ENCODE measurements at regions not wholly inside any gene's neighbourhood (a gene's known extent, or its start where the extent isn't known, plus 50 kb on each side); places are given as distances from the start of the nearest gene placed in this dataset.

DNA sequence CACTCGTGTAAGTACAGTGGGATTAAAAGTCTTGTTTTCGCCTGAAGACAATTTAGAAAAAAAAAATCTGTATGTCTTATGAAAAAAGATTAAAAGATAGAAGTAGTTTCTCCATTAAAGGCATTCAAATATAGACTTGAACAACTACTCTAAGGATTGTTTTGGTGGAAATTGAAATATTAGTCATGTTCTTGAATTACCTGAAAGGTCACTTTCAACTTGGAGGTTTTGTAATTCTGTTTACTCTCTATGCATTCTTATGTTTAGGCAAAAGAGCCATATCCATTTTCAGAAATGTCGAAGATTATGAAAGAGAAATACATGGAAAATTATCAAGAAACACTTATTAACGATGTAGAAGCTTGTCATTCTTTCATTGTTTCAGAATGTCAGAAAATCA is 373.7 kb downstream of the ARL4A start:
- ATAC-seq (no peak), DNase-seq (ENCODE audit: low read depth, low spot score) (no peak)
- Histone ChIP-seq H3K36me3 (ENCODE audit: control insufficient read depth in 1 of 2, insufficient read depth in 2 of 2, low read length in 2 of 2) (no peaks in the 10 kb centered on the region), H3K4me3 (replicated peaks in 1 of 2; ENCODE audit: low read depth in 1 of 2, low read length in 2 of 2) (no peak overlapping the region), H3K79me2 (ENCODE audit: insufficient read depth, low read length) (no peaks in the 10 kb centered on the region), H3K9me2 (ENCODE audit: insufficient read depth) (no peaks in the 10 kb centered on the region), H3K9me3 (ENCODE audit: control insufficient read depth in 1 of 2, insufficient read depth in 1 of 2, low read depth in 1 of 2, low read length in 2 of 2) (no peaks in the 10 kb centered on the region), H3K27ac (ENCODE audit: low read depth, low read length) (no peak overlapping the region), H2AFZ (ENCODE audit: low read depth, low read length, poor library complexity, severe bottlenecking) (no peak overlapping the region), H4K20me1 (ENCODE audit: insufficient read depth) (no peaks in the 10 kb centered on the region), H3K4me2 (ENCODE audit: low read length) (no peak overlapping the region), H3K27me3 (ENCODE audit: insufficient read depth, low read length) (no peaks in the 10 kb centered on the region), H3K4me1 (ENCODE audit: control insufficient read depth in 1 of 2, insufficient read depth in 2 of 2, low read length in 2 of 2) (peaks cover 0 to 6% of the 10 kb centered on the region in 2 experiments; a peak in 1 of 4 replicates), H3K9ac (ENCODE audit: low read length) (no peak overlapping the region)
- ChIA-PET POLR2A (no interaction called here), RAD21 (ENCODE audit: low non-redundant PET in 1 of 2, low total read pairs in 2 of 2, uncharacterized antibody in 2 of 2, unreplicated experiment in 2 of 2) (no interaction called here), CTCF (no interaction called here)
- no TSS peak for BruUV-seq (replicated peaks)
- TF ChIP-seq EGR1 (IDR thresholded peaks at IDR 0.05; ENCODE audit: low read depth): no peak
- no peak for TF ChIP-seq SIN3A (IDR thresholded peaks at IDR 0.05; ENCODE audit: low read depth)
- TF ChIP-seq, protein P1, sequence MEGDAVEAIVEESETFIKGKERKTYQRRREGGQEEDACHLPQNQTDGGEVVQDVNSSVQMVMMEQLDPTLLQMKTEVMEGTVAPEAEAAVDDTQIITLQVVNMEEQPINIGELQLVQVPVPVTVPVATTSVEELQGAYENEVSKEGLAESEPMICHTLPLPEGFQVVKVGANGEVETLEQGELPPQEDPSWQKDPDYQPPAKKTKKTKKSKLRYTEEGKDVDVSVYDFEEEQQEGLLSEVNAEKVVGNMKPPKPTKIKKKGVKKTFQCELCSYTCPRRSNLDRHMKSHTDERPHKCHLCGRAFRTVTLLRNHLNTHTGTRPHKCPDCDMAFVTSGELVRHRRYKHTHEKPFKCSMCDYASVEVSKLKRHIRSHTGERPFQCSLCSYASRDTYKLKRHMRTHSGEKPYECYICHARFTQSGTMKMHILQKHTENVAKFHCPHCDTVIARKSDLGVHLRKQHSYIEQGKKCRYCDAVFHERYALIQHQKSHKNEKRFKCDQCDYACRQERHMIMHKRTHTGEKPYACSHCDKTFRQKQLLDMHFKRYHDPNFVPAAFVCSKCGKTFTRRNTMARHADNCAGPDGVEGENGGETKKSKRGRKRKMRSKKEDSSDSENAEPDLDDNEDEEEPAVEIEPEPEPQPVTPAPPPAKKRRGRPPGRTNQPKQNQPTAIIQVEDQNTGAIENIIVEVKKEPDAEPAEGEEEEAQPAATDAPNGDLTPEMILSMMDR (IDR thresholded peaks at IDR 0.05 in 2 of 3, conservative IDR thresholded peaks at IDR 0.05 in 1 of 3; ENCODE audit: borderline replicate concordance in 1 of 3, insufficient read depth in 1 of 3, low read depth in 2 of 3, low read length in 2 of 3): no peak
- TF ChIP-seq CBX3 (IDR thresholded peaks at IDR 0.05; ENCODE audit: low read depth): no peak
- no peak for TF ChIP-seq SP1 (IDR thresholded peaks at IDR 0.05; ENCODE audit: low read depth)
- TF ChIP-seq JUND (IDR thresholded peaks at IDR 0.05): no peak
- TF ChIP-seq, protein P2, sequence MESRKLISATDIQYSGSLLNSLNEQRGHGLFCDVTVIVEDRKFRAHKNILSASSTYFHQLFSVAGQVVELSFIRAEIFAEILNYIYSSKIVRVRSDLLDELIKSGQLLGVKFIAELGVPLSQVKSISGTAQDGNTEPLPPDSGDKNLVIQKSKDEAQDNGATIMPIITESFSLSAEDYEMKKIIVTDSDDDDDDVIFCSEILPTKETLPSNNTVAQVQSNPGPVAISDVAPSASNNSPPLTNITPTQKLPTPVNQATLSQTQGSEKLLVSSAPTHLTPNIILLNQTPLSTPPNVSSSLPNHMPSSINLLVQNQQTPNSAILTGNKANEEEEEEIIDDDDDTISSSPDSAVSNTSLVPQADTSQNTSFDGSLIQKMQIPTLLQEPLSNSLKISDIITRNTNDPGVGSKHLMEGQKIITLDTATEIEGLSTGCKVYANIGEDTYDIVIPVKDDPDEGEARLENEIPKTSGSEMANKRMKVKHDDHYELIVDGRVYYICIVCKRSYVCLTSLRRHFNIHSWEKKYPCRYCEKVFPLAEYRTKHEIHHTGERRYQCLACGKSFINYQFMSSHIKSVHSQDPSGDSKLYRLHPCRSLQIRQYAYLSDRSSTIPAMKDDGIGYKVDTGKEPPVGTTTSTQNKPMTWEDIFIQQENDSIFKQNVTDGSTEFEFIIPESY (IDR thresholded peaks at IDR 0.05; ENCODE audit: extremely low read depth, insufficient replicate concordance, low read length): no peak
- no peak for TF ChIP-seq CEBPB (IDR thresholded peaks at IDR 0.05; ENCODE audit: low read depth)
- no peak for TF ChIP-seq YY1 (IDR thresholded peaks at IDR 0.05; ENCODE audit: extremely low read depth, insufficient replicate concordance, low read depth, low read length)
- TF ChIP-seq SRF (IDR thresholded peaks at IDR 0.05; ENCODE audit: low read depth): no peak
- no peak for TF ChIP-seq EZH2 (IDR thresholded peaks at IDR 0.05)
- no peak for TF ChIP-seq TCF7L2 (IDR thresholded peaks at IDR 0.05; ENCODE audit: borderline replicate concordance, extremely low read depth, insufficient read depth, insufficient read length)
- TF ChIP-seq ELF1 (IDR thresholded peaks at IDR 0.05; ENCODE audit: borderline replicate concordance, low read depth): no peak
- TF ChIP-seq, protein P3, sequence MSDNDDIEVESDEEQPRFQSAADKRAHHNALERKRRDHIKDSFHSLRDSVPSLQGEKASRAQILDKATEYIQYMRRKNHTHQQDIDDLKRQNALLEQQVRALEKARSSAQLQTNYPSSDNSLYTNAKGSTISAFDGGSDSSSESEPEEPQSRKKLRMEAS (IDR thresholded peaks at IDR 0.05): no peak
- intact Hi-C loops (cut with micrococcal nuclease): no loop called here

Data from HCT116 (cell line).